ENCODE measurements at regions not wholly inside any gene's neighbourhood (a gene's known extent, or its start where the extent isn't known, plus 50 kb on each side); places are given as distances from the start of the nearest gene placed in this dataset.
"Not testable (repeated sequence)": the region's sequence is repeated elsewhere in the genome, so short reads cannot be mapped to it uniquely, and the experiment has no call there.

- not testable (repeated sequence) for TF ChIP-seq POLR2A (IDR thresholded peaks at IDR 0.05; ENCODE audit: low read depth, low read length); RFX5 (IDR thresholded peaks at IDR 0.05; ENCODE audit: low read depth, low read length); RCOR1 (IDR thresholded peaks at IDR 0.05; ENCODE audit: insufficient replicate concordance, low read length); NFE2L2 (IDR thresholded peaks at IDR 0.05; ENCODE audit: low read depth, low read length); SMC3 (IDR thresholded peaks at IDR 0.05; ENCODE audit: low read depth, low read length); CEBPB (IDR thresholded peaks at IDR 0.05; ENCODE audit: low read depth, low read length); MAFK (IDR thresholded peaks at IDR 0.05; ENCODE audit: low read depth, low read length); USF2 (IDR thresholded peaks at IDR 0.05; ENCODE audit: low read depth, low read length)
- TF ChIP-seq, protein P1, sequence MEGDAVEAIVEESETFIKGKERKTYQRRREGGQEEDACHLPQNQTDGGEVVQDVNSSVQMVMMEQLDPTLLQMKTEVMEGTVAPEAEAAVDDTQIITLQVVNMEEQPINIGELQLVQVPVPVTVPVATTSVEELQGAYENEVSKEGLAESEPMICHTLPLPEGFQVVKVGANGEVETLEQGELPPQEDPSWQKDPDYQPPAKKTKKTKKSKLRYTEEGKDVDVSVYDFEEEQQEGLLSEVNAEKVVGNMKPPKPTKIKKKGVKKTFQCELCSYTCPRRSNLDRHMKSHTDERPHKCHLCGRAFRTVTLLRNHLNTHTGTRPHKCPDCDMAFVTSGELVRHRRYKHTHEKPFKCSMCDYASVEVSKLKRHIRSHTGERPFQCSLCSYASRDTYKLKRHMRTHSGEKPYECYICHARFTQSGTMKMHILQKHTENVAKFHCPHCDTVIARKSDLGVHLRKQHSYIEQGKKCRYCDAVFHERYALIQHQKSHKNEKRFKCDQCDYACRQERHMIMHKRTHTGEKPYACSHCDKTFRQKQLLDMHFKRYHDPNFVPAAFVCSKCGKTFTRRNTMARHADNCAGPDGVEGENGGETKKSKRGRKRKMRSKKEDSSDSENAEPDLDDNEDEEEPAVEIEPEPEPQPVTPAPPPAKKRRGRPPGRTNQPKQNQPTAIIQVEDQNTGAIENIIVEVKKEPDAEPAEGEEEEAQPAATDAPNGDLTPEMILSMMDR (conservative IDR thresholded peaks at IDR 0.05; ENCODE audit: low read depth, low read length), result not testable (repeated sequence)
Measured at GRCh38 chr2:91851689-91852420, 3019.4 kb upstream of the TEKT4 start.

Data from IMR-90 (cell line).